GM12891 (cell line): ENCODE measurements at regions not wholly inside any gene's neighbourhood (a gene's known extent, or its start where the extent isn't known, plus 50 kb on each side); places are given as distances from the start of the nearest gene placed in this dataset.
"Not testable (repeated sequence)": the region's sequence is repeated elsewhere in the genome, so short reads cannot be mapped to it uniquely, and the experiment has no call there.

Experiments used
- POLR2A ChIP-seq: IDR thresholded peaks from 2 replicates; pipeline ENCODE4 v1.6.1; 2011; ENCODE audit warnings: low read depth, low read length, control low read depth
- POLR2AphosphoS5 ChIP-seq: IDR thresholded peaks from 2 replicates; pipeline ENCODE4 v1.6.1; 2011; ENCODE audit warnings: low read depth, low read length, control low read depth

DNA sequence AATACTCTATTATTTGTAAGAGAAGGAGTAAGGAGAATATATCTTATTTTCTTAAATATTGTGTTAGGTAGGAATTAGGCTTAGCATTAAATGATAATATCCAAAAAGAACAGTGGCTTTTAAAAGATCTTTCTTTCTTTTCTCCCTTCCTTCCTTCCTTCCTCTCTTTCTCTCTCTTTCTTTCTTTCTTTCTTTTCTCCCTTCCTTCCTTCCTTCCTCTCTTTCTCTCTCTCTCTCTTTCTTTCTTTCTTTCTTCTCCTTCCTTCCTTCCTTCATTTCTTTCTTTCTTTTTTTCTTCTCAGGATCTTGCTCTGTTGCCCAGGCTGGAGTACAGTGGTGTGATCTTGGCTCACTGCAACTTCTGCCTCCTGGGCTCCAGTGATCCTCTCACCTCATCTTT lies 74.8 kb upstream of the ELOVL5 start:
- not testable (repeated sequence) for TF ChIP-seq POLR2AphosphoS5, POLR2A
